ENCODE measurements at regions not wholly inside any gene's neighbourhood (a gene's known extent, or its start where the extent isn't known, plus 50 kb on each side); places are given as distances from the start of the nearest gene placed in this dataset.
"Not testable (repeated sequence)": the region's sequence is repeated elsewhere in the genome, so short reads cannot be mapped to it uniquely, and the experiment has no call there.

DNA sequence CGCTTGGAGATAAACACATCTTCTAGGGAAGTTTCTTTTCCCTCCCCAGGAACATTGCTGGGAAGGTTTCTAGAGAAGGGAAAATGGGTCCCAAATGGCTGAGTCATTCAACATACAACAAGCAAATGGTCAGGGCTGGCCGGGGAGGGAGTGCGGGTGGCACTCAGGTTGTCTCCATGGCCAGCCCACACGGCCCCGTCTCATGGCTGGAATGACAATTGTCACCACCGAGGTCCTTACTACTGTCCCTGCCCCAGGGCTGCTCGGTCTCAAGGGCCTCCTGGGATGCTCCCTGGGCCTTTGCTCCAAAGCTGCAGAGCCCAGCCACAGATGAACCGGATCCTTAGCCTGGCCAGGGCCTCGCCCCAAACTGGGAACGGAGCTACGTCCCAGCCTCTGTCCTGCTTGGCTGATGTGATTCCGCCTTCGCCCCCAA is 121.9 kb downstream of the FGF18 start:
- no peak for DNase-seq (ENCODE audit: low read depth in 2 of 3, low spot score in 1 of 3)

DNA sequence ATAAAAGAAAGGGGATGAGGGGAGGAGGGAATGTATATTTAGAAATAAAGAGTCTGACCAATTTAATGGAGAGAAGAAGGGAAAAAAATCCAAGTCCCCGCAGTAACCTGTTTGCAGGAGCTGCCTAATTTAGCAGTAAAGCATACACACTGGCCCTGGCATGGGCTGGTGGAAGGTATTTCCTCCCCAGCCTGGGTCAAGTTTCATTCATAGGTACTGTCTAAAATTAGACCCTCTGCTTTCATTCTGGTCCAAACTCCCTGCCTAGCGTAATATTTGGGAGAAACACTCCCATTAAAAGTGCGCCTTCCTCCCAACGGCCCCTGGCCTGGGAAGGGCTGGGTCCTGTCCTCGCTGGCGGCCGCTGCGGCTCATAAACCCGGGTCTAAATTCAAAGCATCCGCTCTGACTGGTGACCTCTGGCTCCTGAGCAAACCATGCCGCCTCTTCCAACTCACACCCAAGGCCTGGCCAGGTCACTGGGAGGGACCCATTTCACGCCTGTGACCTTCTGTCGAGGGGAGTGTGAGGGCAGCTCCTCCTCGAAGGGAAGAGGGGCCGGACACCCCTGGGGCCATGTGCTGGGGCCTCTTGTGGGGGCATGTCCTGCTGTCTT is 123.2 kb downstream of the FGF18 start:
- DNase-seq (ENCODE audit: low read depth in 2 of 3, low spot score in 1 of 3), result no peak

- no peak for DNase-seq (ENCODE audit: low read depth in 2 of 3, low spot score in 1 of 3)
Observed at GRCh38 chr5:171543148-171543815, 123.8 kb downstream of the FGF18 start.

DNA sequence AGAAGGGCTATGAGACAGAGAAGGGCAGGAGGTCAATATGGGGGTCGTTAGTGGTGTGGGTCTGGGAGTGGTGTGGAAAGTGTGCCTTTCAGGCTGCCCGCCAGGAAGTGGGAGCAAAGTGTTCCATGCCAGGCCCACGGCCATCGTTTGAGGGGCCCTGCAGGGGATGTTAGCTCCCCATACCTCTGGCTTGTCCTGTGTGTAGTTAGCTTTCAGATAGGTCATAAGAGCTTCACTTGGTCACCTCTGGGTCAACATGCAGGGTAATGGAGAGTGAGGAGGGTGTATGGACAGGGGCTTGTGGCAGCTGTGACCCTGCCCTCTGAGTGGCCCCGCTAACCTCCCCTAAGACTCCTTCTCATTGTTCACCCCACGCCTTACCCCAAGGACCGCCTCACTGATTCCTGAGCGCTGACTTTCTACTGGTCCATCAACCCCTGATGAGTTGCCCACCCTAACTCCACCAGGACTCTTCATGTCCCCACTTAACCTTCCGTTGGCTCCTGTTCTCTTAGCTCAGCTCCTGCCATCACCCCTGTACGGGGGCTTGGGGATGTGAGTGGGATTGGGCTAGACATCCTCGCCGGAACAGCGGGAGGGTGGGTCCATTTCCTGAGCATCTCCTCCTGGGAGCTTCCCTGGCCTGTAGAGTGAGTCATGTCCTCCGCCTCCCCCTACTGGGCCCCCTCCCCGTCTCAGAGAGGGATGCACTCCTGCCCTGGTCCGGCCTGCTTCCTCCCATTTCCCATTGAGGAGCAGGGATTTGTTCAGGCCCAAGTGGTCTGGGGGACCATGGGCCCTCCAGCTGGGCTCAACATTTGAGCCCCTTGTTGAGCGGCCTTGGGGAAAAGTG is 125.7 kb downstream of the FGF18 start:
- DNase-seq (ENCODE audit: low read depth in 2 of 3, low spot score in 1 of 3), result no peak

GRCh38 chr5:171549274-171549673 is 129.8 kb downstream of the FGF18 start:
- no peak for DNase-seq (ENCODE audit: low read depth in 2 of 3, low spot score in 1 of 3)

DNA sequence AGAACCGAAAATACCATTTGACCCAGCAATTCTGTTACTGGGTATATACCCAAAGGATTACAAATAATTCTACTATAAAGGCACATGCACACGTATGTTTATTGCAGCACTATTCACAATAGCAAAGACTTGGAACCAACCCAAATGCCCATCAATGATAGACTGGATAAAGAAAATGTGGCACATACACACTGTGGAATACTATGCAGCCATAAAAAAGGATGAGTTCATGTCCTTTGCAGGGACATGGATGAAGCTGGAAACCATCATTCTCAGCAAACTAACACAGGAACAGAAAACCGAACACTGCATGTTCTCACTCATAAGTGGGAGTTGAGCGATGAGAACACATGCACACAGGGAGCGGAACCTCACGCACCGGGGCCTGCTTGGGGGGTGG is 134.4 kb downstream of the FGF18 start:
- not testable (repeated sequence) for DNase-seq (ENCODE audit: low read depth in 2 of 3, low spot score in 1 of 3)

DNA sequence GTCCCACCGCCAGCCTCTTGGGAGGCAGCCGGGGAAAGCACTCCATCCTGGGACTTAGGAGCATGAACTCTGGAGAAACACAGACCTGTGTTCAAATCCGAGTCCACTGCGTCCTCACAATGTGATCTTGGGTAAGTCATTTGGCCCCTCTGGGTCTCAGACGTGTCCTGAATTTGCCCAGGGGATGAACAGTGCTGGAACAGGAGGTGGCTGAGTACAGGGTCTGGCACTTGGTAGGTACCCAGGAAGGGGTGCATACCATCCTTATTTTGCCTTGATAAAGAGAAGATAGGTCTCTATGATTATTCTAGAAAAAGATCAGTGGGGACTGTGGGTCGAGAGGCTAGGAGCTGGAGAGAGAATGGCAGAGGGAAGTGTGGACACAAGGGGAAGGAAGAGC is 135.7 kb downstream of the FGF18 start:
- no peak for DNase-seq (ENCODE audit: low read depth in 2 of 3, low spot score in 1 of 3)

GRCh38 chr5:171562822-171563221 is 143.4 kb downstream of the FGF18 start:
- DNase-seq (ENCODE audit: low read depth in 2 of 3, low spot score in 1 of 3), result peak in 2 of 3 donors; percentile 2 to 6

- DNase-seq (ENCODE audit: low read depth in 2 of 3, low spot score in 1 of 3), result no peak
Observed at GRCh38 chr5:171568389-171568788, 148.9 kb downstream of the FGF18 start.

DNA sequence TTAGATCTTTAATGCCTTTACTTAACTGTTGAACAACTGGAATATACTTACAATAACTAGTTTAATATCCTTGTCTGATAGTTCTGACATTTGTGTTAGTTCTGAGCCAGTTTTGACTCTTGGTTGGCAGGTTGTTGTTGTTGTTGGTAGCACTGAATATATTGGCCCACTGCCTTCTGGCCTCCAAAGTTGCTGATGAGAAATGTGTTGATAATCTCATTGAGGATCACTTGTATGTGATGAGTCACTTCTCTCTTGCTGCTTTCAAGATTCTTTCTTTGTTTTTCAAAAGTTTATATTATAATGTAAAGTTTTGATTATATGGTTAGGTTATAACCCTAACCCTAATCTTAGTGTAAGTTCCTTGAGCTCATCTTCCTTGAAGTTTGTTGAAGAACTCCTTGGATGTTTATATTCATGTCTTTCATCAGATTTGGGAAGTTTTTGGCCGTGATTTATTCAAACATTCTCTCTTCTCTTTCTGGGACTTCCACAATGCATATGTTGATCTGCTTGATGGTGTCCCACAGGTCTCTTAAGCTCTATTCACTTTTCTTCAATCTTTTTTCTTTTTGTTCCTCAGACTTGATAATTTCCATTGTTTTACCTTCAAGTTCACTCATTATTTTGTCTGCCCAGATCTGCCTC is 149.7 kb downstream of the FGF18 start:
- no peak for DNase-seq (ENCODE audit: low read depth in 2 of 3, low spot score in 1 of 3)

DNA sequence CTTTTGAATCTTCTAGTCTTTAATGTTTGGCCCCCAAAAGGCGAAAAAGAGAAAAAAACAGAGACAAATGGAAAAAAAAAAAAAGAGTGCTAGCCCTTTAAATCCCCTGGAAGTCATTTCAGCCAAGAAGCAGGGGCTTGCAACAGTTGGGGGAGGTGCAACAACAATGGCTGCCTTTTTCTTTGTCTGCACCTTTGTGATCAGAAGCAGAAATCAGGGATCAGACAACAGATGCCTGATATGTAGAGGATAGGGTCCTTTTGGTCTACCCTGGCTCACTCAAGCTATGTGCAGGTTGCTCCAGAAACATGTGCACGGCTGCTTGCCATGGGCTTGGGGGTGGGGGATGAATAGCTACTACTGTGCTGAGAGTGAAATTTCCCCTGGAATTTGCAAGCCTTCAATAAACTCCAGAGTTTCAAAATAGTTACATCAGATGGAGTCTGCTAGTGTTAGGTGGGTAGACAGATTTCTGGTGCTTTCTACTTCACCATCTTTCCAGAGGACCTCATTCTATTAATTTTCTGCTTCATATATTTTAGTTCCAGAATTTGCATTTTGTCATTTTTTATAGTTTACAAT is 150.9 kb downstream of the FGF18 start:
- no peak for DNase-seq (ENCODE audit: low read depth in 2 of 3, low spot score in 1 of 3)

DNA sequence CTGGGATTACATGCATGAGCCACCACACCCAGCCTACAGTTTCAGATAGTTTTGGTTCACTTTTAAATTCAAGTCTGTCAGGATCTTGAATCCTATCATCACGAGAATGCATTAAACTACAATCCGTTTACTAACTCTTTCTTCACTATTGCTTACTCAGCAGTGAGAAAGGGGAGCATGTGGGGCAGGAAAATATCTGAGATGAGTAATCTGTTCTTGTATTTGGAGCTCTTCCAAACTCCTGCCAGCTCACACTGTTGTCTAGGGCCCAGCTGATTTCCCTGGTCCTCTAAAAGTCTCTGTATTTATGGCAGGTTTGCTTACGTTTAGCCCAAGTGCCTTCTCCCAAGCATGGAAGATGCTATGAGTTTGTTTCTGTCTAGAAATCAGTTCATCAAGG is 152.2 kb downstream of the FGF18 start:
- DNase-seq (ENCODE audit: low read depth in 2 of 3, low spot score in 1 of 3), result no peak

GRCh38 chr5:171573021-171573420 is 153.6 kb downstream of the FGF18 start:
- no peak for DNase-seq (ENCODE audit: low read depth in 2 of 3, low spot score in 1 of 3)

- DNase-seq (ENCODE audit: low read depth in 2 of 3, low spot score in 1 of 3), result no peak
Observed at GRCh38 chr5:171573451-171574225, 154.2 kb downstream of the FGF18 start.

- DNase-seq (ENCODE audit: low read depth in 2 of 3, low spot score in 1 of 3), result no peak
Observed at GRCh38 chr5:171574376-171574775, 154.9 kb downstream of the FGF18 start.

DNA sequence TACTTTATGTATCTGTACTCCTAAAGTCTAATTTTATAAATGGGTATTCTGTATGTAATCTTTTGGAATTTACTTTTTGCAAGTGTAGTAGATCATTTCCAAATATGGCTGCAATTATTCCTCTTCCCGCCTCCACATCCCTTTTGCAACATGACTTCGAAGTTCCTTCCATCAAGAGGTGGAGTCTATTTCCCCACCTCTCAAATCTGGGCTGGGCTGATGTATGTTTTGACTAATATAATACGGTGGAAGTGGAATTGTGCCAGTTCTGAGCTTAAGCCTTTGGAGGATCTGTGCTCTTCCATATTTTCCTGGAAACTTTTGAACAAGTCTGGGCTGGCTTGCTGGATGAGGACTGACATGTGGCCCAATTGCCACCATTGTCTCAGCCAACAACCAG is 155.9 kb downstream of the FGF18 start:
- DNase-seq (ENCODE audit: low read depth in 2 of 3, low spot score in 1 of 3), result no peak

GRCh38 chr5:171575808-171576207 is 156.4 kb downstream of the FGF18 start:
- DNase-seq (ENCODE audit: low read depth in 2 of 3, low spot score in 1 of 3), result no peak

DNA sequence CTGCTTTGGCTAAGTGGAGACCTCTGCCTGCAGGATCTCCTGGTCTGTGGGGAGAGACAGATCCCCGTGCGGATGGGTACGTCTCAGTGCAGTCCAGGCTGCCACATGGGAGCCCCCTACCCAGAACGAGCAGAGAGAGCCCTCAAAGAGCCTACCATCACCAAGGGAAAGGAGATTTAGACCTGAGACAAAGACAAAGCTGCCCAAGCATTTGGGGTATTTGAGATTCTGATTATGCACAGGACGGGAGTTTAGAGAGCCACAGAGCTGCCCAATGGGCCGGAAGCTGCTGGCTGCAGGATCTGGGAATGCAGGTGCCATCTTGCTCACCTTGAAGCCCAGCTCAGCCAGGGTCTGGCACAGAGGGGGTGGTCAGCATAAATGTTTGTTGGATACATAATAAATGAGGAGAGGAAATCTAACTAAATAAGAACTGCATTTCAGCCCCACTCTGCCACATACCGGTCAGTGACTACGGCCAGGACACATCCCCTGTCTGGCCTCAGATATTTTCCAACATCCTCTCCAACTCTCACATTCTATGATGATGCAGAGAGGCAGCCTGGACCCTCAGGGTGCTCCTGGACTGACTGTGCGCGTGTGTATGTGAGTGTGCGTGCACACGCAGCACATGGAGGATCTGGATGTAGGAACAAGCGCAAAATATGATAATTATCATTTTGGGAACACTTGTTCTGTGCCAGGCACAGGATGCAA is 157.8 kb downstream of the FGF18 start:
- DNase-seq (ENCODE audit: low read depth in 2 of 3, low spot score in 1 of 3), result no peak

- DNase-seq (ENCODE audit: low read depth in 2 of 3, low spot score in 1 of 3), result no peak
Observed at GRCh38 chr5:171578049-171578828, 158.8 kb downstream of the FGF18 start.

Measured in stimulated activated CD4-positive, alpha-beta T cell treated with anti-CD3 and anti-CD28 coated beads, Interleukin-12 subunit alpha, Interleukin-12 subunit beta, amount 100 ng/mL, for 48 hours (primary cell).